Heart right ventricle (tissue), 16 donors: ENCODE measurements at regions not wholly inside any gene's neighbourhood (a gene's known extent, or its start where the extent isn't known, plus 50 kb on each side); places are given as distances from the start of the nearest gene placed in this dataset.

ENCODE experiments used
- ATAC-seq, 8 donors: fragments of 200-7000 bp; cut with Tn5 transposase; one replicate each; pipeline ENCODE4 v1.9.1; 2020; ENCODE audit warnings: mild to moderate bottlenecking in 8 of 8, moderate library complexity in 8 of 8, moderate number of reproducible peaks in 1 of 8
- DNase-seq, 2 donors: peaks; one replicate each; pipeline ENCODE4 v3.0.0-alpha.2; 2020
- H3K27ac ChIP-seq, 10 donors: fragments of 200-600 bp; sonication (generic) in 2 of 10; one replicate each; pipeline versions ENCODE4 v1.5.0 to v1.8.0; 2020 to 2022; ENCODE audit warnings: mild to moderate bottlenecking in 3 of 10
- H3K27me3 ChIP-seq, 7 donors: fragments of 200-600 bp; one replicate each; pipeline ENCODE4 v1.8.0; 2021 to 2022; ENCODE audit warnings: mild to moderate bottlenecking in 2 of 7
- H3K36me3 ChIP-seq, 9 donors: fragments of 200-600 bp; sonication (generic) in 1 of 9; one replicate each; pipeline versions ENCODE4 v1.5.0 to v1.8.0; 2020 to 2022; ENCODE audit warnings: mild to moderate bottlenecking in 2 of 9
- H3K4me1 ChIP-seq, 9 donors: fragments of 200-600 bp; sonication (generic) in 1 of 9; one replicate each; pipeline versions ENCODE4 v1.5.0 to v1.8.0; 2020 to 2022; ENCODE audit warnings: mild to moderate bottlenecking in 4 of 9
- H3K4me3 ChIP-seq, 10 donors: fragments of 200-600 bp; sonication (generic) in 2 of 10; one replicate each; pipeline versions ENCODE4 v1.5.0 to v1.8.0; 2020 to 2022; ENCODE audit warnings: mild to moderate bottlenecking in 7 of 10, moderate library complexity in 2 of 10
- H3K9me3 ChIP-seq, 11 donors: fragments of 200-600 bp in 10 of 11; sonication (generic) in 2 of 11; one replicate each; pipeline versions ENCODE4 v1.5.0 to v1.8.0; 2013 to 2022; ENCODE audit warnings: mild to moderate bottlenecking in 2 of 11, control low read depth in 1 of 11, moderate library complexity in 1 of 11
- WGBS, 2 donors: extraction: QIAGEN DNeasy Blood & Tissue Kit; methylation state at CpG; one replicate each; pipeline ENCODE4 v1.1.7; 2013; ENCODE audit warnings: inconsistent platforms in 1 of 2; 5-methylcytosine and 5-hydroxymethylcytosine counted together
- intact Hi-C, 10 donors: fragments of 100-400 bp; cut with DNase I; formaldehyde crosslinking; loops; one replicate each; pipeline versions ENCODE4 v1.11.1 to v1.14.2; 2022
- TF ChIP-seq, protein P1 (sequence below), 9 donors: fragments of 200-600 bp; sonication (generic) in 2 of 9; IDR thresholded peaks; one replicate each; pipeline versions ENCODE4 v1.5.0 to v1.8.0; 2021 to 2022; ENCODE audit warnings: antibody characterized with exemption in 9 of 9, mild to moderate bottlenecking in 5 of 9, moderate library complexity in 1 of 9
- donor health status: Arrhythmogenic right ventricular cardiomyopathy.
- donor health status: ischemic (EF 13 %, LVEDD 7.1; RV severe dilation, severe dysfunction).
- donor health status: healthy with polysubstance abuse.
- donor health status: DM: no; HTN: yes; CAD: no.
- donor health status: DM: no; HTN: no; CAD: no.
- donor health status: ischemic (EF 25% LVEDD 6.9; RV normal size, moderate dysfunction).
- donor health status: ischemic (EF 25% LVEDD 5.7; RV mildly dilated, moderate dysfunction).
- donor health status: healthy.
- donor health status: DM: yes; HTN: yes; CAD: no.
- donor health status: Ischemic cardiomyopathy.
- donor health status: ischemic (EF 35%, LVEDD 5.7; RV mildly dilated, moderate dysfunction).
- donor health status: nonischemic (EF 11% LVEDD 7.7; RV severe dilation, severe dysfunction).
- donor health status: DM: yes; HTN: yes; CAD: no.
- donor health status: PGD.
- donor health status: ischemic (EF 29% LVEDD 5.4; RV normal size, mild dysfunction).
- donor health status: nonischemic (EF 23%, LVEDD 6.1; RV moderate dilation, normal function).

DNA sequence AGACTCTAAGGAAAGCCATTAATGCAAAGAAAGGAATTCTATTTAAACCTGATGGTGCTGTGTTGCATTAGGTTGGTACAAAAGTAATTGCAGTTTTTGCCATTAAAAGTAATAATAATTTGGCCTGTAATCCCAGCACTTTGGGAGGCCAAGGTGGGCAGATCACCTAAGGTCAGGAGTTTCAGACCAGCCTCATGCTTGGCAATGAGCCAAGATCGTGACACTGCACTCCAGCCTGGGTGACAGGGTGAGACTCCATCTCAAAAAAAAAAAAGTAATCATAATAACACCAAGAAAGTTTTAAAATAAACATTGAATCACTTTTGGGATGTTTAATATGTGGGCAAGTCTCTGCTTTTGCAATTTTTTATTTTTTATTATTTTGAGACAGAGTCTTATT lies 107.3 kb upstream of the FRMD4A start:
- no peak for ATAC-seq
- intact Hi-C loops: no loop called here
- no peak for DNase-seq
- 18 to 24% methylated on average over 1 of the region's 1 CpG for WGBS, 2 donors
- no peaks in the 10 kb centered on the region for H3K27me3 ChIP-seq
- H3K36me3 ChIP-seq: no peaks in the 10 kb centered on the region
- H3K27ac ChIP-seq: no peak overlapping the region
- no peak overlapping the region for H3K4me3 ChIP-seq
- H3K9me3 ChIP-seq: no peaks in the 10 kb centered on the region
- H3K4me1 ChIP-seq: peaks cover 0 to 12% (median 0%) of the 10 kb centered on the region in 9 donors
- TF ChIP-seq, protein P1, sequence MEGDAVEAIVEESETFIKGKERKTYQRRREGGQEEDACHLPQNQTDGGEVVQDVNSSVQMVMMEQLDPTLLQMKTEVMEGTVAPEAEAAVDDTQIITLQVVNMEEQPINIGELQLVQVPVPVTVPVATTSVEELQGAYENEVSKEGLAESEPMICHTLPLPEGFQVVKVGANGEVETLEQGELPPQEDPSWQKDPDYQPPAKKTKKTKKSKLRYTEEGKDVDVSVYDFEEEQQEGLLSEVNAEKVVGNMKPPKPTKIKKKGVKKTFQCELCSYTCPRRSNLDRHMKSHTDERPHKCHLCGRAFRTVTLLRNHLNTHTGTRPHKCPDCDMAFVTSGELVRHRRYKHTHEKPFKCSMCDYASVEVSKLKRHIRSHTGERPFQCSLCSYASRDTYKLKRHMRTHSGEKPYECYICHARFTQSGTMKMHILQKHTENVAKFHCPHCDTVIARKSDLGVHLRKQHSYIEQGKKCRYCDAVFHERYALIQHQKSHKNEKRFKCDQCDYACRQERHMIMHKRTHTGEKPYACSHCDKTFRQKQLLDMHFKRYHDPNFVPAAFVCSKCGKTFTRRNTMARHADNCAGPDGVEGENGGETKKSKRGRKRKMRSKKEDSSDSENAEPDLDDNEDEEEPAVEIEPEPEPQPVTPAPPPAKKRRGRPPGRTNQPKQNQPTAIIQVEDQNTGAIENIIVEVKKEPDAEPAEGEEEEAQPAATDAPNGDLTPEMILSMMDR (IDR thresholded peaks at IDR 0.05): no peak

DNA sequence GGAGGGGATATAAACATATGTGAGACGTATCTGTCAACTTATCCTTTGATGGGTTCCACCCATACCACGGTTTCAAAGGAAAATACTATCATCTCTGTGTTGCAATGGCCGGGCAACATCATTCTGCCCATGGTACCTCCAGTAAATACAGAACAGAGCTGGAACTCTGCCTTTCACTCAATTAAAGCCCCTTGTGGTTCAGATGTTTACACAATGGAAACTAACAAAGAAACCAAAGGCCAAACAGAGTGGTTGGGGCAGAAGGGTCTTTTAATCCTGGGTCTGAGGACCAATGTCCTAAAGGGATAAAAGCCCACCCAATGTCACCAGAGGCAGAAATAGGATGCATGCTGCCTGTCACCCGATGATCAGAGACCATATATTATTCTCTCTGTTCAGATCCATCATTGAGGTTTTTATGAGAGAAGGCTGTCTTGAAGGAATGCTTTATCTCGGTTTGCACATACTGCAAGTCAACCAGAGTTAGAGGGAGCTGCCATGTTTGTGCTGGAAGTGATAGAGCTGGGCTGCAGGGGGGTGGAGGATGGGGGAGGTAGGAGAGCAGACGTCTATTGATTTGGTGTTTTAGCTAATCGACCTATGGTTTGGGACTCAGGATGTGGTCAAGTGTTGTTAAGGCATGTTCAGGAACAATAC lies 105.4 kb upstream of the FRMD4A start:
- 82 to 84% methylated on average over 7 of the region's 7 CpGs for WGBS, 2 donors
- TF ChIP-seq, protein P1 (IDR thresholded peaks at IDR 0.05): no peak
- Histone ChIP-seq H3K36me3 (no peaks in the 10 kb centered on the region), H3K4me1 (peaks cover 0 to 12% (median 0%) of the 10 kb centered on the region in 9 donors), H3K27me3 (no peaks in the 10 kb centered on the region), H3K4me3 (no peak overlapping the region), H3K27ac (no peak overlapping the region), H3K9me3 (no peaks in the 10 kb centered on the region)
- ATAC-seq: no peak
- intact Hi-C loops: no loop called here
- no peak for DNase-seq

DNA sequence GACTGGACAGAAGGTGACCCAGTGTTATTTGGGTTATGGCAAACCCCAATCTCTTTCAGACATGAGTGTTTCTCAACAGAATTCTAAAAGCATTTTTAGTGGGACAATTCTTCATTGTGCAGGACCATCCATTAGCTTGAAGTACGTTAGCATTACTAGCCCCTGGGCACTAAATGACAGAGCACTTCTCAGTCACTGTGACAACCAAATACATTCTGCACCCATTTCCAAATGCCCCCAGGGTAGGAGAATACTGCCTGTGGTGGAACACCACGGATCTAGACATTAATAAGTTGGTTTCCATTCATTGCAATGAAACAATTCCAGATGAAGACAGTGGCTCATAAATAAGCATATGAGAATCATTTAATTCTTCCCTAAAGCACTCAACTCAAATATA lies 102.4 kb upstream of the FRMD4A start:
- intact Hi-C loops: no loop called here
- Histone ChIP-seq H3K27me3 (peaks cover 0 to 4% (median 0%) of the 10 kb centered on the region in 7 donors), H3K9me3 (no peaks in the 10 kb centered on the region), H3K36me3 (no peaks in the 10 kb centered on the region), H3K4me1 (no peaks in the 10 kb centered on the region), H3K4me3 (no peak overlapping the region), H3K27ac (no peak overlapping the region)
- TF ChIP-seq, protein P1 (IDR thresholded peaks at IDR 0.05): no peak
- DNase-seq (no peak), ATAC-seq (no peak)
- 85% methylated on average over 2 of the region's 2 CpGs for WGBS, 2 donors

DNA sequence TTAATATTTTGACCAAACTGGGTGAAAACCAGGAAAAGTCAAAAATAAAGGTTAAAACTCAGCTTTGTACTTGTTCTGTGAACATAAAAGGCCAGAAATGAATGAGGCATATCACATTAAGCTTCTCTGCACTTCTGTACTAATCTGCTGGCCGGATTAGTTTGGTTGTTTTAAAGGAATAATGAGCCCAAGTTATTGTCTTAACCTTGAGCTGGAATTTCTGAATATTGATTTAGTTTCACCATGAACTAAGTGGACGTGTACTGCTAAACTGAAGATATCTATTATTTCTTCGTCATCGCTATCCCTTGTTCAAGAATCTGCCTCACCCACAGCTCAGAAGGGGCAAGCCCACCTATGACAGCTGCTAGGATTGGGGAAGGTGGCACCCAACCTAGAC lies 101.1 kb upstream of the FRMD4A start:
- Histone ChIP-seq H3K4me1 (no peaks in the 10 kb centered on the region), H3K27ac (no peak overlapping the region), H3K36me3 (no peaks in the 10 kb centered on the region), H3K9me3 (no peaks in the 10 kb centered on the region), H3K4me3 (no peak overlapping the region), H3K27me3 (peaks cover 0 to 12% (median 0%) of the 10 kb centered on the region in 7 donors)
- ATAC-seq (no peak), DNase-seq (no peak)
- TF ChIP-seq, protein P1 (IDR thresholded peaks at IDR 0.05): no peak
- 90 to 91% methylated on average over 4 of the region's 4 CpGs for WGBS, 2 donors
- intact Hi-C loops: no loop called here
